ENCODE measurements at regions not wholly inside any gene's neighbourhood (a gene's known extent, or its start where the extent isn't known, plus 50 kb on each side); places are given as distances from the start of the nearest gene placed in this dataset.

DNA sequence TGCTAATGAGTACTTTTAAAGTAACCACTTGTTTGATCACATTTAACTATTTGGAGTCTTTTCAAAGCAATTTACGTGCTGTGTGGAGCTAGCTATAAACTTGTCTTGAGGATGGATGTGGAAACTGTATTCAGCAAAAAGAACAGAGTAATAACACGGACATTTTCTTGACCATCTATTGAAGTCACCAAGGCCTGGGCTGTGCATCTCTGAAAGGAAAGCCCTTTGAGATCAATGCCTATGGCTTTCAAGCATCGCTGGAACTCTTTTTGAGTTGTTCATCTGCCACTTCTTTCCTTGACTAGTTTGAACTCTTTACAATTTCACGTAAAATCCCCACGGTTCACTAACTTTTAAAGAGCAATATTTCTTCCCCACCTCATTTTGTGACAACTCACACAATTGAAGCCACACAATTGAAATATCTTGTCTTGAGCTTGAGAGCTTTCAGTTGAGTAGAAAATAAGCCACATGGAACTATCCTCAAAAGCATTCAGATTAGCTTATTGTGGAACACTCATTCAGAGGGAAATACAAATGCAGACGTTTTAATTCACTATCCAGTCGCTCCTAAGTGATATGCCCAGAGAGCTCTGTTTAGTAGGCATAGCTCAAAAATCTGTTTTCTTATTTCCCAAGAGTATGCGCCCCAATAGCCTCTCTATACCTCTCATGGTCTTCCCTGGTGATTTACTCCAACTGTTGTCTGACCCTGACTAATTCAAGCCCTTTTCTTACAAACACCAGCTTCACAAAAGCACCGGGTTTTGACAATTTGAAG lies 134.9 kb upstream of the SLITRK2 start:
- DNase-seq (ENCODE audit: low spot score) = no peak
- TF ChIP-seq, protein P1, sequence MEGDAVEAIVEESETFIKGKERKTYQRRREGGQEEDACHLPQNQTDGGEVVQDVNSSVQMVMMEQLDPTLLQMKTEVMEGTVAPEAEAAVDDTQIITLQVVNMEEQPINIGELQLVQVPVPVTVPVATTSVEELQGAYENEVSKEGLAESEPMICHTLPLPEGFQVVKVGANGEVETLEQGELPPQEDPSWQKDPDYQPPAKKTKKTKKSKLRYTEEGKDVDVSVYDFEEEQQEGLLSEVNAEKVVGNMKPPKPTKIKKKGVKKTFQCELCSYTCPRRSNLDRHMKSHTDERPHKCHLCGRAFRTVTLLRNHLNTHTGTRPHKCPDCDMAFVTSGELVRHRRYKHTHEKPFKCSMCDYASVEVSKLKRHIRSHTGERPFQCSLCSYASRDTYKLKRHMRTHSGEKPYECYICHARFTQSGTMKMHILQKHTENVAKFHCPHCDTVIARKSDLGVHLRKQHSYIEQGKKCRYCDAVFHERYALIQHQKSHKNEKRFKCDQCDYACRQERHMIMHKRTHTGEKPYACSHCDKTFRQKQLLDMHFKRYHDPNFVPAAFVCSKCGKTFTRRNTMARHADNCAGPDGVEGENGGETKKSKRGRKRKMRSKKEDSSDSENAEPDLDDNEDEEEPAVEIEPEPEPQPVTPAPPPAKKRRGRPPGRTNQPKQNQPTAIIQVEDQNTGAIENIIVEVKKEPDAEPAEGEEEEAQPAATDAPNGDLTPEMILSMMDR (IDR thresholded peaks at IDR 0.05; ENCODE audit: extremely low read depth, missing control alignments) = no peak

DNA sequence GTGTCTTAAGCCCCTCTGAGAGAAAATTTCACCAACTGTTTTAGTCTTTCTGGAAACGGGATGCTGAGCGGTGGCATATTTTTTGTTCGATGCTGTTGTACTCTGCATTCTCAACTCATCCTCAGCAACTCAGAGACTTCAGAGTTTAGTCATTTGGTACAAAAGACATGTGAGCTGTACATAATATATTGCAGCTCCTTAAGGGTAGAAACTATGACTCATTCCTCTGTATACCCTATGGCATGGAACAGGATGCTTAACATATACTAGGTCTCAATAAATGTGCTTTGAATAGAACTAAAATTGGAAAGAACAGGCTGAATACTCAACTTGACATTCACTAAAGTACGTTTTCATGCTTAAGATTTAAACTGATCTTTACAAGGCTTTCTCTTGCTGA lies 130.5 kb upstream of the SLITRK2 start:
- TF ChIP-seq, protein P1 (IDR thresholded peaks at IDR 0.05; ENCODE audit: extremely low read depth, missing control alignments) = no peak

DNA sequence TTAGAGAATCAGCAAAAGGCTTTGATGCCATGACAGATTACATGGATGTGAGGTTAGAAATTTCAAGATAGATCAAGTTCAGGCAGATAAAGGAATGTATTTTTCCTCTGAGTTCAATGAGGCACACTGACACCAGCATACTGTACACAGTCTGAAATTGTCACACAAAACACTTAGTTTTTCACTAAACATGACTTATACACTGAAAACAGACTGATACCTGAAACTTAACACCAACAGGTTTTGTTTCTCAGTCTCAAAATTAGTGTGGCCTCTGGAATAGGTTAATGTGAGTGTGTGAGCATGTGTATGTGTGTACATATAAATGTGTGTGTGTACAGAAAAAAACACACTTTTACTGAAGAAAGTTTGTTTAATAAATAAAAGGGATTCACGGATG lies 129.9 kb upstream of the SLITRK2 start:
- TF ChIP-seq, protein P1 (IDR thresholded peaks at IDR 0.05; ENCODE audit: extremely low read depth, missing control alignments) = no peak
- DNase-seq (ENCODE audit: low spot score) = no peak

More for the DNA sequence above, 130.5 kb upstream of the SLITRK2 start:
- no peak for DNase-seq (ENCODE audit: low spot score)

DNA sequence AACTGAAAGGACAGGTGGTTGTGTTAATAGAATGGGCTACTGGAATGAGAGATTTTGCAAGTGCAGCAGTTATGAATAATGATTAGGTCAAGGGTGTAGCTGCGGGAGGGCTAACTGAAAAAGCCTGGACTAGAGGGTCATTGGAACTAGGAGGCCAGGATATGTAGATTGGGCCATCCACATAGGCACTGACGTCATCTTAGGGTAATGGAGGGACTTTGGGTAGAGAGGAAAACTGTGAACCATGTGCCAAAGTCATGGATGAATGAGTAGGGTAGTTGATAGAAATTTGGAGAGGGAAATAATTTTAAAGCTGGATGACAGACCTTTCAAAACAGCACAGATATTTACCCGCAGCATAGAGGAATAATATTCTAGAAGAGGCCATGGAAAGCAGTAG lies 123.6 kb upstream of the SLITRK2 start:
- TF ChIP-seq, protein P1 (IDR thresholded peaks at IDR 0.05; ENCODE audit: extremely low read depth, missing control alignments) = no peak
- DNase-seq (ENCODE audit: low spot score) = no peak

DNA sequence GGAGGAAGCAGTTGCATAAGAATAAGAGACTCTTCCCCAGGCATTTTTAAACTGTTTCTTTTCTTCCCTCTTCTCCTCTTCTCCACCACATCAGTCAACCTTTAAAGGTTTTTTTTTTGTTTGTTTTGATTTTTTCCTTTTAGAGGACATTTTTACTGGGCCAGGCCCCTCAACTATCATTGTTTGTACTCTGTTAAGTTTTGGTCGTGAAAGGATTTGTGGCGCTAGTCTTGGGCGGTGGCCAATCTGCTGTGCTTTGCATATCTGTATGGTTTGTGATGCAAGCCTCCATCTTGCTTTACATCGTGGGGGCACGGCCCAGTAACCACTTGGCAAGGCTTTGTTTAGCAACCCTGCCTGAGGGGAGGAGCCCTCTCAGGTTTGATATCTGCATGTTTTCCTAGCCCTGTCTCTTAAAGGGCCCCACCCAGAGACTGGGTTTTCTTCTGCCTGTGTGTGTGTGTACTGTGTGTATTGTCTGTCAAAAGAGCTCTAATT lies 101.9 kb upstream of the SLITRK2 start:
- TF ChIP-seq, protein P1 (IDR thresholded peaks at IDR 0.05; ENCODE audit: extremely low read depth, missing control alignments) = no peak
- no peak for DNase-seq (ENCODE audit: low spot score)

DNA sequence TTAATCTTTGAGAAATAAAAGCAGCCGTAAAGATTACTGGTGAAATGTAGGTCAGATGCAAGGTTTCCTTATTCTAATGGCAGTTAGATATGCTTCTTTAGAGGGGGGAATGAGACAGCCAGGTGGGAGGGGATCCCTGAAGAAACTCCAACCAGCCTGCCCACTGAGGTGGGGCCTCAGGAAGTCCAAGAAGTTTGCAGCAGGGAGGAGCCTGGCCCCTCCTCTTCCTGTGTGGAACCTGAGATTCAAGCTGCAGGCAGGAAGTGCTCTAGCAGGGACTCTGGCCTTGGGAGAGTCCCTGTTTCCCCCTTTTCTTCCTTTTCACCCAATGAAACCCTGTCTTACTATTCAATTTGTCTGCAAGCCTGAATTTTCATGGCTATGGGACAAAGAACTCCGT lies 101.4 kb upstream of the SLITRK2 start:
- DNase-seq (ENCODE audit: low spot score) = no peak

DNA sequence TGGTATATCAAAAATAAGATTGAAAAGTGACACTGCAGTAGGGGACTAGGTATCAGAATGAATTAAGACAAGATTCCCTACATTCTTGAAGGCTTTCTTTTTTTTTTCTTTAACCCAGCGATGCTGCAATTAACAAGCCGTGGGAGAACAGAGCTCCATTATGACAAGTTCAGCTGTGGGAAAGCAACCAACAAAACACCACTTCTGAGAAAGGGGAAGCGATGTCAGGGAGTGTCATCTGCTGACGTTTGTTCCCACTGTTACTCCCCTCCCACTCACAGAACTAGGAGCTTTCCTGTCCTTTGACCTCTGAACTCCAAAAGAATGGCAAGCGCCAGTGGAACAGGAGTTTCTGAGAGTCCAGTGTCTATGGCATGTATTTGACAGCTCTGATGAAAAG lies 90.2 kb upstream of the SLITRK2 start:
- no peak for DNase-seq (ENCODE audit: low spot score)
- TF ChIP-seq, protein P1 (IDR thresholded peaks at IDR 0.05; ENCODE audit: extremely low read depth, missing control alignments) = no peak

More for the DNA sequence above, 101.4 kb upstream of the SLITRK2 start:
- TF ChIP-seq, protein P1 (IDR thresholded peaks at IDR 0.05; ENCODE audit: extremely low read depth, missing control alignments) = no peak

Data from GM20000 (cell line).